Erythroblast (primary cell): ENCODE measurements at regions not wholly inside any gene's neighbourhood (a gene's known extent, or its start where the extent isn't known, plus 50 kb on each side); places are given as distances from the start of the nearest gene placed in this dataset.

ENCODE experiments used
- DNase-seq, 2 experiments: peaks; one replicate each; lab custom pipeline; 2025; lab: John Stamatoyannopoulos, UW
- GATA1 ChIP-seq: IDR thresholded peaks from 2 replicates; pipeline ENCODE4 v1.6.1; 2011; ENCODE audit warnings: low read depth, mild to moderate bottlenecking, control low read depth, low read length, moderate library complexity
- POLR2A ChIP-seq: IDR thresholded peaks from 2 replicates; pipeline ENCODE4 v1.6.1; 2011; ENCODE audit warnings: mild to moderate bottlenecking, low read length

DNA sequence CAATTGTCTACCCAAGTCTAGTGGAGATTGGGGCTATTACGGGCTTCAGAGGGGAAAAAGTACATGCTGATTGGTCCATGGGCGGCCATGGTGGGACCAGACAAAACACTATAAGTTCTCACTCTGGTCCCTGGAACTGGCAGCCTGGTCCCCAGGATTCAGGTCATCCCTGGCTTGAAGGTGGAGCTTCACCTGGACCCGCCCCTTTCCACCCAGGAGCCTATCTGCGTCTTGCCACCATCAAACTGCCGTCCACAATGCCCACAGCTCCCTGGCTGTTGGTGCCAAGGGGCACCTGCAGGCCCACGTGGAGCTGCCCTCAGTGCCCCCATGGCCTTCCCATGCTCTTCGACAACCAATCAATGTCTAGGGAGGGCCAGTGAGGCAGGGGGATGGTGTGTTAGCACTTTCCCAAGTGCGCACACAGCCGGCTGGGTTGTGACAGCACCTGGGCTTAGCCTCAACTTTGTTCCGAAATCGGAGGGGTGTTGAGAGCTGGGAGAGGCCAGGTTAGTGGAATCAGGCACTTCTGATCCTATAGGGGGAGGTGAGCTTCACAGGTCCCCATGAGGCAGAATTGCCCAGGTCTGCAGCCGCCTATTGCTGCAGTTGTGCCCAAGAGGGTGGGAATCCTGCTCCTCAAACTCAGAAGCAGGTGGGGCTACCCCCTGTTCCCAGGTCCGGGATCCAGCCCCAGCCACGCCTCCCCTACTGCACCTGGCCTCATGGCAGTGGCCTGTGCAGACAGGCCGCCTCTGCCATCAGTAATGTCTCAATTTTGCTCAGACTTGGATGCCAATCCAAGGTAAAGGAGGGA is 1369.4 kb upstream of the PRMT6 start:
- TF ChIP-seq POLR2A (no peak), GATA1 (no peak)
- DNase-seq, result no peak

DNA sequence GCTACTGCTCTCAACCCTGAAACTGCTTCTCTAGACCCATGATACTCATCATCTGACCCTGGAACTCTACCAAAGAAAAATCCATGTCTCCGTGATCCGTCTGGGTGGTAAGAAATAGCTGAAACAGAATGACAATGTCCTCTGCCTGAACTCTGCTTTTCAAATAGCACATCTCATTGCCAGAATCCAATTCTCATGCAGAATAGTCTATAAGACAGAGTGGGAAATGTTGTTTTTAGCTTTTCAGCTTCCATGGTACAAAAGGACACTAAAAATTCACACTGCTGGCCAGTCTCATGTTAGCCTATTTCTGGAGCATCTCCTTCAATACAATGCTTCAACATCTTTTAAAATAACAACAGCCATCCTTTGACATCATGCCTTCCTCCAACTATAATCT is 1355.8 kb upstream of the PRMT6 start:
- no peak for DNase-seq
- TF ChIP-seq POLR2A, result no peak
- TF ChIP-seq GATA1, result no peak

DNA sequence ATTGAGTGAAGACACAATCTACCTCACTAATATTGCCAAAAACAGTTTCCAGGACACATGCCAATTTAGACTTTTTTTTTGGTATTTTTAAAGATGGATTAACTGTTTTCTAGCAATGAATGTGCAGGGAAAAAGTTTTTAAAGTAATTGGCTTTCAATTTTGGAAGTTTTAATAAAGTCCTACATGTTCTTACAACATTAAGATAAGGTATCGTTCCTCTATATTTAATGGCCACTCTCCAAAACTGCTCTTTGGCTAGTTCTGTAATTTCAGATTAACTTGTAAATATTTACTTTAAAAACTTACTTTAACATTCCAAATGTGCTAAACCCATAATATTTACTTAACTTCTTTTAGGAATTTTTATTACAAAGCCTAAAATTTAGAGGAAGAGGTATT is 1332.2 kb upstream of the PRMT6 start:
- DNase-seq, result no peak
- no peak for TF ChIP-seq POLR2A
- no peak for TF ChIP-seq GATA1

DNA sequence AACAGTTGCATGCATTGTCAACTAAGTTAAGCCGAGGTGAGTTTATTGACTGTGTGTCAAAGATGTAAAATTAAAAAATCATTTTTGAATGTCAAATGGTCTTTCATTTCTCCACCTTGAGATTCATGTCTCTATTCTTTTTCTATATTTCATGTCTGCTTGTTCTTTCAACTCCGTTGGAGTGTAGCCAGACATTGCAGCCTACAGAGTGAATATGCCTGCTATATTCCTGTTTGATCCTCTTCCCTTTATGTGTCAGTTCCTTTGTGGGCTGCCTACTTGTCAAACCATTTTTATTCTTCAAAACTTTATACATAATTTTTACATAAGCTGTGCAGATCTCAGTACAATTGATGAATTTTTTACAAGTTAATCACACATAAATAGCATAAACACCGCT is 1325.8 kb upstream of the PRMT6 start:
- TF ChIP-seq POLR2A, result no peak
- no peak for TF ChIP-seq GATA1
- DNase-seq, result no peak

DNA sequence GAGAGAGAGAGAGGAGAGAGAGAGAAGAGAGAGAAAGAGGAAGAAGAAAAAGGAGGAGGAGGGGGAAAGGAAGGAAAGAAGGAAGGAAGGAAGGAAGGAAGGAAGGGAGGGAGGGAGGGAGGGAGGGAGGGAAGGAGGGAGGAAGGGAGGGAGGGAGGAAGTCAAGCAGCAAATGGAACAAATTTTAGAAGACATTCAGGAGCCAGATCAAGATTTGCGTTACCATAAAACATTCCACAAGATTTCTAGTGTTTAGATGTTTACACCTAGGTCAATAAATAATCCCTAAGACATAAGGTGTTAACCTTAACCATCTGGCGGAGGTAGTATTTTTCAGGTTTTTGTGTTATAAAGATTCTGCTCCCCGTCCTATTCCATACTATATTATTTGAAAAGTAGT is 1320.1 kb upstream of the PRMT6 start:
- TF ChIP-seq POLR2A, result no peak
- no peak for TF ChIP-seq GATA1
- DNase-seq, result no peak

DNA sequence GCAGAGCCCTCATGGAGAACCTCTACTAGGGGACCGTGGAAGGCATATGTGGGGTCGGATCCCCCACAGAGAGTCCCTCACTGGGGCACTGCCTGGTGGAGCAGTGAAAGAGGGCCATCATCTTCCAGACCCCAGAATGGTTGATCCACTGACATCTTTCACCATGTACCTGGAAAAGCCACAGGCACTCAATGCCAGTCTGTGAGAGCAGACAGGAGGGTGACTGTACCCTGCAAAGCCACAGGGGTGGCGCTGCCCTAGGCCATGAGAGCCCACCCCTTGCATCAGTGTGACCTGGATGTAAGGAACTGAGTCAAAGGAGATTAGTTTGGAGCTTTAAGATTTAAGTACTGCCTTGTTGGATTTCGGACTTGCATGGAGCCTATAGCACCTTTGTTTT is 1276.7 kb upstream of the PRMT6 start:
- TF ChIP-seq GATA1, result no peak
- TF ChIP-seq POLR2A, result no peak
- no peak for DNase-seq

DNA sequence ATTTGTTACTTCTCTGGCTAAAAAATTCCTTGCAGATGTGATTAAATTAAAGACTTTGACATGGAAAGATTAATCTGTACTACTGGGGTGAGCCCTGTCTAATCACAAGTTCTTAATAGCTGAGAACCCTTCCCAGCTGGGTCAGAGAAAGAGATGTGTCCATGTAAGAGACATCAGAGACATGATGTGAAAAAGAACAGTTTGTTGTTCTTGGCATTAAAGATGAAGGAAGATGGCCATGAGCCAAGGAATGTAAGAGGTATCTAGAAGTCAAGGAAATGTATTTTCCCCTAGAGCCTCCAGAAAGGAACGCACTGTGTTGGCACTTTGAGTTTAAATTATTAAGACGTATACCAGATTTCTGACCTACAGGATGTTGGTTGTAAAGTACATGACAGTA is 1271.5 kb upstream of the PRMT6 start:
- no peak for DNase-seq
- TF ChIP-seq GATA1, result no peak
- TF ChIP-seq POLR2A, result no peak

DNA sequence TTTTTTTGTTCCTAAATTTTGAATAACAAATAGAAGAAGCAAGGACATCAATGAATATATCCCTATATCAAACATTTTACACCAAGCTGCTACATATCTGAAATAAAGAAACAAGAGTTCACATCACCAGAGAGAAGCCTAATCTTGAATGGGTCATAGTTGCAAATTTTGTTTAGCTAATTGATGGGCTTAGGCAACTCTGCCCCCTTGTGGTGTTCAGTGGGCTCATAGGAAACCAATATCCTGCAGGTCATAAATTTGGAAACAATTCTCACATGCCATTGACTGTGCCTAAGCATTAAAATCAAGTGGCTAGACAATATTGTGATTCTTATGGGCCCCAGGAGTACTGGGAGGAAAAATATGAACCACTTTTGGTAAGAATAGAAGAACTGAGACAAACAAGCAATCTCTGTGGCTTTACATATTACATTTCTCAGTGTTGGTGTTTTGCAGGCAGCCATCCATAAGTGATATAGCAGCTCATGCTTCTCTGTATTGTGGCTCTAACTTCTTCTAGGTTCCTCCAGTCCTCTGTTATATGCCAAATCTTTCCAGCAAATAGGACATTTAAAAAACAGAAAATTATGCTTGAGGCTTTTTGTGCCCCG is 1262.8 kb upstream of the PRMT6 start:
- TF ChIP-seq POLR2A (no peak), GATA1 (no peak)
- peak; percentile 26 to 49 for DNase-seq

DNA sequence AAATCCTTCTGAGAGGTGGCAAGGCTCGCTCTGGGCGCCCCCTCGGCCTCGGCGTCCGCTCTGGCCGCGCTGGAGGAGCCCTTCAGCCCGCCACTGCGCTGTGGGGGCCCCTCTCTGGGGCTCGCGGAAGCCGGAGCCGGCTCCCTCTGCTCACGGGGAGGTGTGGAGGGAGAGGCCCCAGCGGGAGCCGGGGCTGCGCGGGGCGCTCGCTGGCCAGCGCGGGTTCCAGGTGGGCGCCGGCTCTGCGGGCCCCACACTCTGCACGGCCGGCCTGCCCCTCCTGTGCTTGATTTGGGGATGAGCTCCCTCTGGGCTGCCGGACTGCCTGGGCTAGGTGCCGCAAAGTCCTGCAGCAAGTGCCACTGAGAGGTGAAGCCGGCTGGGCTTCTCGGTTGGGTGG is 1260.7 kb upstream of the PRMT6 start:
- no peak for DNase-seq
- TF ChIP-seq GATA1, result no peak

DNA sequence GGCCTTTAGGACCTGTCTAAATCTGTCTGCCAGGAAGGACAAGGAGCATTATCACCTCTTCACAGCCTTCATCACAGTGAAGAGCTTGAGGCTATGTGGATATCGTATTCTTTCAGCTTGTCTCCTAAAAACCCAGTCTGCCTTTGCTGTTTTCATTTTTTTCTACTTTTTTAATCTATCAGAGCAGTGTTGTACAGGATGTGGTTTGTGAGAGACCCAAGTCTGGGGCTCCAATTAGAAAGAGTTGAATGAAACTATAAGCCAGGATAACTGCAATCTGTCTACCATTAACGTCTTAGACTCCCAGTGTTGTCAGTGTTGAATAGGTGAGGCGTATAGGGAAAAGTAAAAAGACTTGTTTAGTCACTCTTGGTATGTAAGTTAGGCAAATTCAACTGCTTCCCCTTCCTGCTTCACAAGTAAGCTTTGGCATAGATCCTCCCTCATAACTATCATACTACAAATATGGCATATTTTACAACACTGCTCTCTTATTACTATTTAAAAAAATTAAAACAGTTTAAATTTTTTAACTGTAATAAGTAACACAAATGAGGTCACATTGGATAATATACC is 1225.8 kb upstream of the PRMT6 start:
- DNase-seq, result no peak

DNA sequence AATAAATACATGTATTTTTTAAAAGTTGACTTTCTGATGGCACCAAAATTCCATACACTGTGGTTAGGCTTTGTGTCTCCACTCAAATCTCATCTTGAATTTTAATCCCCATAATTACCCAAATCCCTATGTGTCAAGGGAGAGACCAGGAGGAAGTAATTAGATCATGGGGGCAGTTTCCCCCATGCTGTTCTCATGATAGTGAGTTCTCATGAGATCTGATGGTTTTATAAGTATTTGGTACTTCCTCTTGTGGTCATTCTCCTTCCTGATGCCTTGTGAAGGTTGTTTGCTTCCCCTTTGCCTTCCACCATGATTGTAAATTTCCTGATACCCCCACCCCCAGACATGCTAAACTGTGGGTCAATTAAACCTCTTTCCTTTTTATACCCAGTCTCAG is 1218.4 kb upstream of the PRMT6 start:
- TF ChIP-seq POLR2A, result no peak
- TF ChIP-seq GATA1, result no peak
- DNase-seq, result no peak

More for the DNA sequence above, 1225.8 kb upstream of the PRMT6 start:
- no peak for TF ChIP-seq POLR2A
- no peak for TF ChIP-seq GATA1

DNA sequence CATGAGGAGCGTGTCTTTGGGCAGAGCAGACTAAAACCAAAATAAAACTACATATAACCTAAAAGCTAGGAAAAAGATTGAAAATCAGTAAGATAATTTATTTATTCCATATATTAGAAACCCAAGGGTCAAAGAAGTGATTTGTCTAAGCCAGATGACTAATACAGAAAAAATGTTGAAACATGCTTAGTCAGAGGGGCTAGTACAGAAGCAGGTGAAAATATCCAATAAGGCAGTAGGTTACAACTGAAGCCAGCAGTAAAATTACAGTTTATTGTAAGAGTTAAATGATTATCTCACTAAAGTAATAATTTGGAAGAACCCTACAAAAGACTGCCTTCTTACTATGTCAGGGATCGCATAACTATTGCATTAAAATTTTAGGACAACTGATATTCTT is 1190.9 kb upstream of the PRMT6 start:
- TF ChIP-seq GATA1 (no peak), POLR2A (no peak)
- no peak for DNase-seq

DNA sequence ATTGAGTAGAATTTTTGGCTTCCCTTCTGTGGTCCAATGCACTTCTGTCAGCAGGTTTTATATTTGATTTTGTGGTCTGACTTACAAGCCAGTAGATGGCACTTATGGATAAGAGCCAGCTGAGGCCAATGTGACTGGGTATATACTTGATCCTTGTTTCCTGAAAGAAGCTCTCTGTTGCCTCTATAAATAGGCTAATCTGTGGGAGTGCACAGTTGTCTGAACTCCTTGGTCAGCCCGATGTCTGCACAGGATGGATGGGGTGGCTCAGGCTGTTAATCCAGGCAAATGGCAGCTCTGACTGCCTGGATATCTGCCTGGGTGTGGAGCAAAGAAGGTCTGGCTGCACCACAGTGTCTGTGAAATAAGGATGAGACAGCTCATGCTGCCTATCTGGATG is 1183.7 kb upstream of the PRMT6 start:
- TF ChIP-seq GATA1, result no peak
- no peak for TF ChIP-seq POLR2A
- DNase-seq, result no peak

DNA sequence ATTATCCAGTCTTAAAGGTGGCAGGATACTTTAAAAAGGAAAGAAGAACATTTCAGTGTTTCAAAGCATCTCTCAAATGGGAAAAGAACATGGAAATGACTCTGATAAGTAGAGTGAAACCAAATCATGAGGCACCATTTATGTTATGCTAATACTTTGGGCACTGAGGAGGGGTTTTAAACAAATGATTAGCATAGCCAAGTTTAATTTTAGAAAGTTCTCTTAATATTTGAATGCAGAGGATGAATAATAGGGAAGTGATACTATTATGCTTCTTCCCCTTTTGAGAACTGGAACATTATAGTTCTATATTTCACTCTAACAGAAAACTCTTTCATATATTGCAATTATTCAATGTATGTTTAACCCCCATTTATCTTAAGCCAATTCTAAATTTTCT is 1181.9 kb upstream of the PRMT6 start:
- TF ChIP-seq GATA1 (no peak), POLR2A (no peak)
- no peak for DNase-seq
